ENCODE measurements at regions not wholly inside any gene's neighbourhood (a gene's known extent, or its start where the extent isn't known, plus 50 kb on each side); places are given as distances from the start of the nearest gene placed in this dataset.

- Histone ChIP-seq H4K91ac (ENCODE audit: insufficient read depth, low read depth, low read length) (no peak overlapping the region), H3K27ac (ENCODE audit: insufficient read depth, low read length) (no peak overlapping the region), H3K23ac (ENCODE audit: low read depth, low read length) (no peak overlapping the region), H3K14ac (replicated peaks; ENCODE audit: low read depth, low read length) (no peak overlapping the region), H4K5ac (ENCODE audit: low read depth, low read length) (no peak overlapping the region), H3K56ac (ENCODE audit: extremely low read depth, insufficient read depth, low read length) (no peak overlapping the region), H3K27me3 (ENCODE audit: control insufficient read depth, insufficient read depth, low read length) (peaks cover 24% of the 10 kb centered on the region), H2BK20ac (ENCODE audit: low read depth, low read length) (no peak overlapping the region), H2AFZ (replicated peaks; ENCODE audit: low read length, poor library complexity) (no peak overlapping the region), H3K36me3 (ENCODE audit: control insufficient read depth, insufficient read depth, low read length) (no peaks in the 10 kb centered on the region), H4K20me1 (ENCODE audit: insufficient read depth, low read length) (0 out of 2 replicates have a peak, but pooled peaks cover 5% of the 10 kb centered on the region), H3K4me2 (ENCODE audit: low read depth, low read length) (no peak overlapping the region), H3K9me3 (ENCODE audit: control insufficient read depth, insufficient read depth, low read length) (no peaks in the 10 kb centered on the region; the same call in 1 of the 2 replicates), H3K18ac (ENCODE audit: low read depth, low read length) (no peak overlapping the region), H3K4ac (ENCODE audit: low read depth, low read length) (no peak overlapping the region), H3K79me1 (ENCODE audit: low read depth in 1 of 2, low read length in 2 of 2) (no peaks in the 10 kb centered on the region), H3K4me1 (ENCODE audit: control insufficient read depth, insufficient read depth, low read length) (peaks cover 6% of the 10 kb centered on the region; the same call in 1 of the 2 replicates), H4K8ac (ENCODE audit: low read depth in 2 of 2, low read length in 2 of 2) (no peak overlapping the region), H2AK9ac (replicated peaks; ENCODE audit: low read depth, low read length, poor library complexity) (no peak overlapping the region), H2BK15ac (ENCODE audit: low read depth, low read length) (no peak overlapping the region), H2AK5ac (ENCODE audit: low read depth, low read length) (no peak overlapping the region), H3K4me3 (ENCODE audit: insufficient read depth, low read depth, low read length) (no peak overlapping the region), H3K9ac (ENCODE audit: low read depth, low read length) (no peak overlapping the region), H3K9me1 (ENCODE audit: insufficient read depth, low read length) (no peaks in the 10 kb centered on the region), H2BK5ac (ENCODE audit: low read depth, low read length, poor library complexity, severe bottlenecking) (no peak overlapping the region), H2BK120ac (ENCODE audit: low read depth, low read length) (no peak overlapping the region)
- TF ChIP-seq CHD1 (IDR thresholded peaks at IDR 0.05; ENCODE audit: low read depth, low read length) (no peak), CTCF (conservative IDR thresholded peaks at IDR 0.05; ENCODE audit: low read depth, low read length) (no peak), CEBPB (IDR thresholded peaks at IDR 0.05; ENCODE audit: low read depth, low read length) (no peak), RCOR1 (IDR thresholded peaks at IDR 0.05; ENCODE audit: insufficient replicate concordance, low read length) (no peak), FOS (IDR thresholded peaks at IDR 0.05; ENCODE audit: low read depth, low read length) (no peak), MXI1 (IDR thresholded peaks at IDR 0.05; ENCODE audit: borderline replicate concordance, low read depth, low read length) (no peak), BHLHE40 (IDR thresholded peaks at IDR 0.05; ENCODE audit: low read depth, low read length) (no peak), ELK1 (IDR thresholded peaks at IDR 0.05; ENCODE audit: borderline replicate concordance, low read depth, low read length) (no peak), RAD21 (IDR thresholded peaks at IDR 0.05; ENCODE audit: low read length) (no peak)
- intact Hi-C loops (cut with micrococcal nuclease) (no loop called here), dilution Hi-C loops (cut with HindIII; ENCODE audit: low sequenced_read_pairs, unreplicated experiment) (no loop called here), in situ Hi-C loops (cut with MboI; ENCODE audit: low sequenced_read_pairs) (no loop called here)
- no peak for DNase-seq
- POLR2A ChIA-PET (ENCODE audit: unreplicated experiment): no interaction called here
- CTCF ChIA-PET: no interaction called here
- WGBS, 2 experiments (ENCODE audit: extremely low coverage in 2 of 2, insufficient read length in 1 of 2): 11% methylated on average over 4 of the region's 7 CpGs; no CpG with 5 or more reads in 1 of the 2 experiments
- BruUV-seq (replicated peaks): no TSS peak
- no peak for ATAC-seq (ENCODE audit: low read depth)
These were observed 57.4 kb downstream of the PJA1 start for GRCh38 chrX:69107747-69108401.

Measured in IMR-90 (cell line).